ENCODE measurements at regions not wholly inside any gene's neighbourhood (a gene's known extent, or its start where the extent isn't known, plus 50 kb on each side); places are given as distances from the start of the nearest gene placed in this dataset.

DNA sequence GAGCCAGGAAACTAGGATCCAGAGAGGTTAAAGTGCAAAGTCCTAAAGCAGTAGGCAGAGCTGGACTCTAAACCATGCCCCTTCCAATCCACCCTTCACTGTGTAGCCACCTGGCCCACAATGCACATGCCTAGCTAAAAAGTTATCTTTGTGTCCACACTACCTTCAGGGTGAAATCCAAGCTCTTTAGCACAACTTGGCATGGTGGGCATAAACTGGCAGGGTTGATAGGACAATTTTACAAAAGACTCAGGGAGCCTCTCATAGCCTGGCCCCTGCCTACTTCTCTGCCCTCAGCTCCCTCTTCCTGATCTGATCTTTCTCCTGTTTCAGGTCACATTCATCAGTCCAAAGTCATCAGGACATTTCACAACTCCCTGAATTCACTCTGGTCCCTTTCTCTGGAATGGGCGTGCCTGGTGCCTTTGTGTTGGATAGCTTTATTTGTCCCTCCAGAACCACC lies 513.9 kb downstream of the OMA1 start:
- TF ChIP-seq POLR2AphosphoS5 (IDR thresholded peaks at IDR 0.05; ENCODE audit: low read depth, low read length) (no peak), SPI1 (IDR thresholded peaks at IDR 0.05; ENCODE audit: low read depth, low read length) (no peak), TAF1 (IDR thresholded peaks at IDR 0.05; ENCODE audit: low read depth, low read length) (no peak)
